GM12878 (cell line): ENCODE measurements at regions not wholly inside any gene's neighbourhood (a gene's known extent, or its start where the extent isn't known, plus 50 kb on each side); places are given as distances from the start of the nearest gene placed in this dataset.

Experiments
- ATAC-seq: fragments of 200-7000 bp; cut with Tn5 transposase; 3 replicates; pipeline ENCODE4 v1.9.1; 2020; ENCODE audit warnings: mild to moderate bottlenecking, moderate library complexity
- BruUV-seq: library from RNA; stranded (reverse); fragments of 400-500 nt; replicated peaks from 2 replicates; lab custom pipeline; 2021; lab: Mats Ljungman, UMichigan
- CTCF ChIA-PET: fragments of 300-600 bp; sonication (Branson Sonifier 250); formaldehyde crosslinking; extraction: SDS; loops from one replicate; lab custom pipeline; 2021; ENCODE audit warnings: inconsistent platforms; lab: Yijun Ruan, JAX
- POLR2A ChIA-PET: fragments of 350-600 bp; formaldehyde crosslinking; extraction: SDS; loops from one replicate; lab custom pipeline; 2021; ENCODE audit warnings: inconsistent platforms; lab: Charles Lee
- RAD21 ChIA-PET: fragments of 300-600 bp; sonication (Branson Sonifier 250); formaldehyde crosslinking; loops from one replicate; lab custom pipeline; 2023; ENCODE audit warnings: antibody characterized with exemption; ENCODE audit not compliant: unreplicated experiment; lab: Charles Lee
- SMC1A ChIA-PET: fragments of 300-600 bp; sonication (Branson Sonifier 250); formaldehyde crosslinking; loops from one replicate; lab custom pipeline; 2023; ENCODE audit not compliant: unreplicated experiment, uncharacterized antibody; lab: Charles Lee
- DNase-seq: peaks from one replicate; pipeline ENCODE4 v3.0.0-alpha.2; 2011; ENCODE audit warnings: low read depth, low spot score
- FAIRE-seq: peaks from 3 replicates; lab custom pipeline; 2011; peaks lifted over from hg19 to GRCh38; lab: Jason Lieb, UNC
- H2AFZ ChIP-seq: 2 replicates; pipeline ENCODE4 v1.6.0; 2011; ENCODE audit warnings: low read depth, low read length, control low read depth; ENCODE audit not compliant: control insufficient read depth
- H3K27ac ChIP-seq: 2 replicates; pipeline ENCODE4 v1.5.1; 2011; ENCODE audit warnings: control low read depth; ENCODE audit not compliant: control insufficient read depth, insufficient read depth
- H3K27me3 ChIP-seq, 2 experiments: replicated peaks in 1 of 2; 2 replicates each; pipeline versions ENCODE4 v1.6.0 to v1.6.1; 2011; ENCODE audit warnings: low read length in 1 of 2; ENCODE audit not compliant: control insufficient read depth in 2 of 2, insufficient read depth in 2 of 2
- H3K36me3 ChIP-seq, 2 experiments: 2 replicates each; pipeline ENCODE4 v1.5.1; 2011; ENCODE audit warnings: low read length in 1 of 2; ENCODE audit not compliant: control insufficient read depth in 2 of 2, insufficient read depth in 2 of 2
- H3K4me1 ChIP-seq: 2 replicates; pipeline ENCODE4 v1.6.1; 2011; ENCODE audit warnings: mild to moderate bottlenecking, low read length, moderate library complexity, mixed read lengths; ENCODE audit not compliant: control insufficient read depth, insufficient read depth
- H3K4me2 ChIP-seq: 2 replicates; pipeline ENCODE4 v1.6.0; 2011; ENCODE audit warnings: control low read depth; ENCODE audit not compliant: control insufficient read depth, insufficient read depth
- H3K4me3 ChIP-seq: fragments of 200-600 bp; sonication (generic); 2 replicates; pipeline ENCODE4 v1.5.1; 2016
- H3K79me2 ChIP-seq: 2 replicates; pipeline ENCODE4 v1.6.0; 2011; ENCODE audit warnings: low read length; ENCODE audit not compliant: control insufficient read depth, insufficient read depth
- H3K9ac ChIP-seq: 2 replicates; pipeline ENCODE4 v1.8.0; 2011; ENCODE audit warnings: low read length, control low read depth, mixed read lengths; ENCODE audit not compliant: control insufficient read depth, insufficient read depth
- H3K9me3 ChIP-seq: replicated peaks from 3 replicates; pipeline ENCODE4 v1.5.1; 2011; ENCODE audit warnings: mild to moderate bottlenecking, low read length; ENCODE audit not compliant: control insufficient read depth, insufficient read depth
- H4K20me1 ChIP-seq: 2 replicates; pipeline ENCODE4 v1.6.0; 2011; ENCODE audit not compliant: control insufficient read depth, insufficient read depth
- BRCA1 ChIP-seq: IDR thresholded peaks from 2 replicates; pipeline ENCODE4 v1.6.1; 2011; ENCODE audit warnings: low read depth, low read length, improper control_type of control experiment
- CHD4 ChIP-seq: fragments of 200-600 bp; sonication (generic); IDR thresholded peaks from 2 replicates; pipeline ENCODE4 v1.6.1; 2016; ENCODE audit warnings: mild to moderate bottlenecking
- HCFC1 ChIP-seq: fragments of 150-350 bp; IDR thresholded peaks from 2 replicates; pipeline ENCODE4 v1.6.1; 2014; ENCODE audit warnings: low read length
- IKZF2 ChIP-seq, 2 experiments: fragments of 450-650 bp; IDR thresholded peaks; 2 replicates each; pipeline ENCODE4 v1.6.1; 2017; ENCODE audit warnings: mild to moderate bottlenecking in 2 of 2, moderate library complexity in 2 of 2
- JUNB ChIP-seq: IDR thresholded peaks from 2 replicates; pipeline ENCODE4 v1.6.1; 2016; ENCODE audit warnings: antibody characterized with exemption, mild to moderate bottlenecking
- MEF2A ChIP-seq: IDR thresholded peaks from 2 replicates; pipeline ENCODE4 v1.6.1; 2011; ENCODE audit warnings: low read depth, mild to moderate bottlenecking, low read length, moderate library complexity; ENCODE audit not compliant: insufficient read depth
- MYB ChIP-seq: fragments of 150-350 bp; IDR thresholded peaks from 2 replicates; pipeline ENCODE4 v1.6.1; 2014; ENCODE audit warnings: mild to moderate bottlenecking, low read depth, low read length, borderline replicate concordance
- NR2C1 ChIP-seq: fragments of 450-650 bp; IDR thresholded peaks from 2 replicates; pipeline ENCODE4 v1.6.1; 2017; ENCODE audit warnings: antibody characterized with exemption, mild to moderate bottlenecking, moderate library complexity
- PAX8 ChIP-seq: fragments of 450-650 bp; IDR thresholded peaks from 2 replicates; pipeline ENCODE4 v1.6.1; 2017; ENCODE audit warnings: mild to moderate bottlenecking, moderate library complexity
- PML ChIP-seq: IDR thresholded peaks from 2 replicates; pipeline ENCODE4 v1.6.1; 2012; ENCODE audit warnings: low read length, inconsistent platforms
- POLR2AphosphoS2 ChIP-seq: IDR thresholded peaks from 2 replicates; pipeline ENCODE4 v1.6.1; 2011; ENCODE audit warnings: low read depth, mild to moderate bottlenecking, low read length, improper control_type of control experiment, moderate library complexity
- SIN3A ChIP-seq: IDR thresholded peaks from 2 replicates; pipeline ENCODE4 v1.6.1; 2012; ENCODE audit warnings: low read depth, low read length, improper control_type of control experiment
- SRF ChIP-seq, 2 experiments: IDR thresholded peaks; 2 replicates each; pipeline ENCODE4 v1.6.1; 2011; ENCODE audit warnings: low read depth in 2 of 2, low read length in 2 of 2, mild to moderate bottlenecking in 1 of 2, moderate library complexity in 1 of 2
- SUPT20H ChIP-seq: IDR thresholded peaks from 2 replicates; pipeline ENCODE4 v1.6.1; 2011; ENCODE audit warnings: low read depth, mild to moderate bottlenecking, low read length, moderate library complexity, borderline replicate concordance; ENCODE audit not compliant: control insufficient read depth
- YBX1 ChIP-seq: fragments of 450-650 bp; IDR thresholded peaks from 2 replicates; pipeline ENCODE4 v1.6.1; 2016; ENCODE audit warnings: antibody characterized with exemption
- WGBS: methylation state at CpG from one replicate; pipeline ENCODE4 v1.1.6; 2016; ENCODE audit warnings: low lambda C conversion rate; ENCODE audit not compliant: insufficient replicate concordance, insufficient coverage; ENCODE audit errors: missing lambda C conversion rate; 5-methylcytosine and 5-hydroxymethylcytosine counted together
- in situ Hi-C: fragments of 300-500 bp; cut with MboI; formaldehyde crosslinking; loops from 9 replicates; pipeline ENCODE4 v1.14.3; 2018; ENCODE audit warnings: mixed read lengths
- intact Hi-C: fragments of 100-400 bp; cut with micrococcal nuclease; formaldehyde crosslinking; loops from one replicate; pipeline ENCODE4 v1.14.2; 2022; ENCODE audit not compliant: unreplicated experiment
- TF ChIP-seq, protein P1 (sequence below): fragments of 450-650 bp; formaldehyde crosslinking; IDR thresholded peaks from 2 replicates; pipeline ENCODE4 v1.5.0; 2022; ENCODE audit warnings: mild to moderate bottlenecking, missing genetic modification characterization
- TF ChIP-seq, protein P2 (sequence below): fragments of 450-650 bp; IDR thresholded peaks from 2 replicates; pipeline ENCODE4 v1.6.1; 2016; ENCODE audit warnings: mild to moderate bottlenecking

DNA sequence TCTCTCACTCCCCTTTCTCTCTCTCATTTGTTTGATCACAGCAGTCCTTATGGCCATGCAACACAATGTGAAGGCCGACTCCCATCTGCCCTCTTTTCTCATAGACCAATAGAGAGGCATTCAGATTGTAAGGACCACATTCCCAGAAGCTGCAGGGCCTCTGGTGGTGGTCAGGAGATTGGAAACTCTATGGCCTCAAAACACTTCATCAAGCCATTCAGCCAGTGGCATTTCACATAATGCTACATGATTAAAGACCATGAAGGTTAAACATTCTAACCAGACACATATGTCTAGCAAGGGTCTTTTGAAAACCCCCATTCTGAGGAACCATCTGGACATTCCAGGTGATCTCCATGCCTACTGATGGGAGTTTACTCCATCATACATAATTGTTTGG, 769.5 kb upstream of the CXADR start:
- no peaks in the 10 kb centered on the region for H3K79me2 ChIP-seq
- ATAC-seq = no peak
- no peaks in the 10 kb centered on the region for H3K36me3 ChIP-seq
- no peaks in the 10 kb centered on the region for H3K9me3 ChIP-seq
- ChIA-PET SMC1A (no interaction called here), POLR2A (no interaction called here), RAD21 (no interaction called here), CTCF (no interaction called here)
- no peak overlapping the region for H3K27ac ChIP-seq
- intact Hi-C loops (no loop called here), in situ Hi-C loops (no loop called here)
- no peak overlapping the region for H2AFZ ChIP-seq
- DNase-seq = no peak
- H4K20me1 ChIP-seq = no peaks in the 10 kb centered on the region
- 0% methylated on average over 1 of the region's 1 CpG for WGBS
- no TSS peak for BruUV-seq
- H3K4me1 ChIP-seq = no peaks in the 10 kb centered on the region
- H3K4me2 ChIP-seq = no peak overlapping the region
- H3K27me3 ChIP-seq = no peaks in the 10 kb centered on the region
- no peak overlapping the region for H3K4me3 ChIP-seq
- FAIRE-seq = no peak
- TF ChIP-seq BRCA1 (no peak), JUNB (no peak), POLR2AphosphoS2 (no peak), YBX1 (no peak)
- TF ChIP-seq, protein P1, sequence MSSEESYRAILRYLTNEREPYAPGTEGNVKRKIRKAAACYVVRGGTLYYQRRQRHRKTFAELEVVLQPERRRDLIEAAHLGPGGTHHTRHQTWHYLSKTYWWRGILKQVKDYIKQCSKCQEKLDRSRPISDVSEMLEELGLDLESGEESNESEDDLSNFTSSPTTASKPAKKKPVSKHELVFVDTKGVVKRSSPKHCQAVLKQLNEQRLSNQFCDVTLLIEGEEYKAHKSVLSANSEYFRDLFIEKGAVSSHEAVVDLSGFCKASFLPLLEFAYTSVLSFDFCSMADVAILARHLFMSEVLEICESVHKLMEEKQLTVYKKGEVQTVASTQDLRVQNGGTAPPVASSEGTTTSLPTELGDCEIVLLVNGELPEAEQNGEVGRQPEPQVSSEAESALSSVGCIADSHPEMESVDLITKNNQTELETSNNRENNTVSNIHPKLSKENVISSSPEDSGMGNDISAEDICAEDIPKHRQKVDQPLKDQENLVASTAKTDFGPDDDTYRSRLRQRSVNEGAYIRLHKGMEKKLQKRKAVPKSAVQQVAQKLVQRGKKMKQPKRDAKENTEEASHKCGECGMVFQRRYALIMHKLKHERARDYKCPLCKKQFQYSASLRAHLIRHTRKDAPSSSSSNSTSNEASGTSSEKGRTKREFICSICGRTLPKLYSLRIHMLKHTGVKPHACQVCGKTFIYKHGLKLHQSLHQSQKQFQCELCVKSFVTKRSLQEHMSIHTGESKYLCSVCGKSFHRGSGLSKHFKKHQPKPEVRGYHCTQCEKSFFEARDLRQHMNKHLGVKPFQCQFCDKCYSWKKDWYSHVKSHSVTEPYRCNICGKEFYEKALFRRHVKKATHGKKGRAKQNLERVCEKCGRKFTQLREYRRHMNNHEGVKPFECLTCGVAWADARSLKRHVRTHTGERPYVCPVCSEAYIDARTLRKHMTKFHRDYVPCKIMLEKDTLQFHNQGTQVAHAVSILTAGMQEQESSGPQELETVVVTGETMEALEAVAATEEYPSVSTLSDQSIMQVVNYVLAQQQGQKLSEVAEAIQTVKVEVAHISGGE (CRISPR knock-in tag) = no peak
- H3K9ac ChIP-seq = no peak overlapping the region

DNA sequence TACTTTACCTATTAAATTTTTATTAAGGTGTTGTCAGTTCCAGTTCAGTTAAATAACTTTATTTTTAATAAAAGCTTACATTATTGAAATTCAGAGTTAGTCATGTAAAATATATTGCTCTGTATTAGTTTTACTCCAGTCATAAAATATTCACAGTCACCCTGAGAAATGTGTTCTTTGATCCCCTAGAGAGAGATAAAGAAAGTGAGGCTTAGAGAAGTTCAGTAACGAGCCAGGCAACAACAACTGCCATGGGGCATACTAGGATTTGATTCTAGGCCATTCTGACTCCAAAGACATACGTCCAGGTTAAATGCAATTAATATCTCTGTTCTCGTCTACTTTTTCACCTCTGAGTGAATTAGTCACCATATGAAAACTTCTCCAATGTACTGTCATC, 761.9 kb upstream of the CXADR start:
- RAD21 ChIA-PET = no interaction called here
- FAIRE-seq = no peak
- Histone ChIP-seq H3K9ac (no peak overlapping the region), H3K27me3 (no peaks in the 10 kb centered on the region), H3K4me3 (no peak overlapping the region), H4K20me1 (no peaks in the 10 kb centered on the region), H2AFZ (no peak overlapping the region), H3K79me2 (no peaks in the 10 kb centered on the region), H3K4me1 (no peaks in the 10 kb centered on the region), H3K9me3 (no peaks in the 10 kb centered on the region; the same call in 2 of the 3 replicates), H3K36me3 (no peaks in the 10 kb centered on the region), H3K4me2 (no peak overlapping the region), H3K27ac (no peak overlapping the region)
- no peak for DNase-seq
- 7% methylated on average over 3 of the region's 3 CpGs for WGBS
- no peak for ATAC-seq
- in situ Hi-C loops (no loop called here), intact Hi-C loops (no loop called here)
- POLR2A ChIA-PET = no interaction called here
- SMC1A ChIA-PET = no interaction called here
- CTCF ChIA-PET = no interaction called here
- BruUV-seq = no TSS peak
- TF ChIP-seq CHD4 = no peak
- no peak for TF ChIP-seq SIN3A
- no peak for TF ChIP-seq HCFC1
- TF ChIP-seq NR2C1 = no peak
- TF ChIP-seq SRF (IDR thresholded peaks at IDR 0.05; ENCODE audit: low read depth in 2 of 2, low read length in 2 of 2) = no peak
- no peak for TF ChIP-seq PAX8
- TF ChIP-seq SUPT20H = no peak
- no peak for TF ChIP-seq MYB
- TF ChIP-seq MEF2A = no peak
- no peak for TF ChIP-seq PML
- TF ChIP-seq, protein P2, sequence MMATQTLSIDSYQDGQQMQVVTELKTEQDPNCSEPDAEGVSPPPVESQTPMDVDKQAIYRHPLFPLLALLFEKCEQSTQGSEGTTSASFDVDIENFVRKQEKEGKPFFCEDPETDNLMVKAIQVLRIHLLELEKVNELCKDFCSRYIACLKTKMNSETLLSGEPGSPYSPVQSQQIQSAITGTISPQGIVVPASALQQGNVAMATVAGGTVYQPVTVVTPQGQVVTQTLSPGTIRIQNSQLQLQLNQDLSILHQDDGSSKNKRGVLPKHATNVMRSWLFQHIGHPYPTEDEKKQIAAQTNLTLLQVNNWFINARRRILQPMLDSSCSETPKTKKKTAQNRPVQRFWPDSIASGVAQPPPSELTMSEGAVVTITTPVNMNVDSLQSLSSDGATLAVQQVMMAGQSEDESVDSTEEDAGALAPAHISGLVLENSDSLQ = no peak
- TF ChIP-seq IKZF2 (IDR thresholded peaks at IDR 0.05) = no peak
